BJ (cell line): ENCODE measurements at regions not wholly inside any gene's neighbourhood (a gene's known extent, or its start where the extent isn't known, plus 50 kb on each side); places are given as distances from the start of the nearest gene placed in this dataset.

Source experiments
- CTCF ChIA-PET: fragments of 350-600 bp; formaldehyde crosslinking; extraction: SDS; loops from one replicate; lab custom pipeline; 2021; ENCODE audit warnings: antibody characterized with exemption, inconsistent platforms; lab: Yijun Ruan, JAX
- POLR2A ChIA-PET: fragments of 300-600 bp; sonication (Branson Sonifier 250); formaldehyde crosslinking; extraction: SDS; loops from one replicate; lab custom pipeline; 2021; ENCODE audit warnings: antibody characterized with exemption; lab: Charles Lee
- DNase-seq: peaks from one replicate; pipeline ENCODE4 v3.0.0-alpha.2; 2011; ENCODE audit warnings: low read depth
- H3K27me3 ChIP-seq: 2 replicates; pipeline ENCODE4 v1.6.0; 2011; ENCODE audit warnings: low read length; ENCODE audit not compliant: control insufficient read depth, insufficient read depth
- H3K36me3 ChIP-seq: 2 replicates; pipeline ENCODE4 v1.5.1; 2011; ENCODE audit warnings: low read length; ENCODE audit not compliant: control insufficient read depth, insufficient read depth
- H3K4me3 ChIP-seq: 2 replicates; pipeline ENCODE4 v1.5.1; 2011; ENCODE audit warnings: low read depth, mild to moderate bottlenecking, control low read depth, low read length
- TF ChIP-seq, protein P1 (sequence below): IDR thresholded peaks from 2 replicates; pipeline ENCODE4 v1.5.1; 2011; ENCODE audit warnings: low read depth, mild to moderate bottlenecking, control low read depth, inconsistent platforms, low read length, moderate library complexity; ENCODE audit not compliant: insufficient read depth

DNA sequence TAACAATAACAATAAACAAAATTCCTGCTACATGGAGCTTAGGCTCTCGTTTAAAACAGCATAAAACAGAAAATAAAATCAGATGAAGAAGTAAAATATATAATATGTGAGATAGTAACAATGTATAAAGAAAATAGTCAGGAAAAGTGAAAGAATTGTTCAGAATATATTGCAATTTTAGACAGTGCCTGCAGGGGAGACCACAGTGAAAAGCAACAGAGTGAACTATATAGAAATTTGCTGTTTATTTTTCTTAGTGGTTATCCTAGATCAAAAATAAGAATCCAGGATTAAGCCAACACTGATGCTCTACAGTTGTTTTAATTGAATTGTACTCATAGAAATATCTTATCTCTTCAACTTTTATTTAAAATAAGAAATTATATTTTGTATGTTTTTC is 1639.0 kb upstream of the B3GALT2 start:
- no peak for DNase-seq
- TF ChIP-seq, protein P1, sequence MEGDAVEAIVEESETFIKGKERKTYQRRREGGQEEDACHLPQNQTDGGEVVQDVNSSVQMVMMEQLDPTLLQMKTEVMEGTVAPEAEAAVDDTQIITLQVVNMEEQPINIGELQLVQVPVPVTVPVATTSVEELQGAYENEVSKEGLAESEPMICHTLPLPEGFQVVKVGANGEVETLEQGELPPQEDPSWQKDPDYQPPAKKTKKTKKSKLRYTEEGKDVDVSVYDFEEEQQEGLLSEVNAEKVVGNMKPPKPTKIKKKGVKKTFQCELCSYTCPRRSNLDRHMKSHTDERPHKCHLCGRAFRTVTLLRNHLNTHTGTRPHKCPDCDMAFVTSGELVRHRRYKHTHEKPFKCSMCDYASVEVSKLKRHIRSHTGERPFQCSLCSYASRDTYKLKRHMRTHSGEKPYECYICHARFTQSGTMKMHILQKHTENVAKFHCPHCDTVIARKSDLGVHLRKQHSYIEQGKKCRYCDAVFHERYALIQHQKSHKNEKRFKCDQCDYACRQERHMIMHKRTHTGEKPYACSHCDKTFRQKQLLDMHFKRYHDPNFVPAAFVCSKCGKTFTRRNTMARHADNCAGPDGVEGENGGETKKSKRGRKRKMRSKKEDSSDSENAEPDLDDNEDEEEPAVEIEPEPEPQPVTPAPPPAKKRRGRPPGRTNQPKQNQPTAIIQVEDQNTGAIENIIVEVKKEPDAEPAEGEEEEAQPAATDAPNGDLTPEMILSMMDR: no peak; the same call in 1 of the 2 replicates
- Histone ChIP-seq H3K36me3 (no peaks in the 10 kb centered on the region), H3K27me3 (no peaks in the 10 kb centered on the region), H3K4me3 (no peak overlapping the region)
- ChIA-PET POLR2A (no interaction called here), CTCF (no interaction called here)

DNA sequence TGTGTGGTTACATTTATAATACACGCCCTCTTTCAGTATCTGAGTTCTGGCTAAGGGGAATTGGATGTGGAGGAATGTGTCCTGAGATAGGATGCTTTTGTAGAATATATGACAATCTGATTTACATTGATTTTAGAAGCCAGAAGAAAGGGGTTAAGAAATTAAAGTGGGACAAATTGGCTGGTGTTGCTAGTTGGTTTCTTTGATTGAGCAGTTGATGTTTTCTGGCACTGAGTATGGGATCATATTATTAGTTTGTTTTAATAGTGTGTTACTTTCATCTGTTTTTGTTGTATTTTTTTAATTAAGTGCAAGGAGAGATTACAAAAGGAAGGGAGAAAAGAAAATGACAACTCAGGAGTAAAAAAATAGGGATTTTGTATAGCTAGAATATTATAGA is 1634.7 kb upstream of the B3GALT2 start:
- POLR2A ChIA-PET: no interaction called here
- CTCF ChIA-PET: no interaction called here
- TF ChIP-seq, protein P1: no peak

DNA sequence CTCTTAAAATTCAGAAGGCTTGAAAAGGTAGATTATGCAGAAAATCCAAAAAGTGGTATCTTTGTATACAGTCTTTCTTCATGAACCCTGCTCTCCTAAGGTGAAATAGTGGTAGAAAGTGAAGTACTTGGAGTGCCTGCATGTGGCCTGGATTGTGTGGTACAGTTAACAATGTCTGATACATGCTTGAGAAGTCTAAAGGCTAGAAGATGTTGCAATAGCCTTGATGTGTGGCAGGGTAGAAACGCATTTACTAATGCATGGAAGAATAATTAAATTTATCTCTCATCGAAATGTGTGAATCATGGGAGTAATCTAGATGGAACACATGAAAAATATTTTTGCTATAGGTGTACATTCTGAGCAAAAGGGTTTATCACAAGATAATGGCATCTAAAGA is 1632.3 kb upstream of the B3GALT2 start:
- H3K4me3 ChIP-seq: no peak overlapping the region
- no peaks in the 10 kb centered on the region for H3K27me3 ChIP-seq
- ChIA-PET CTCF (no interaction called here), POLR2A (no interaction called here)
- no peaks in the 10 kb centered on the region for H3K36me3 ChIP-seq
- DNase-seq: no peak
- TF ChIP-seq, protein P1: no peak

More for the DNA sequence above, 1634.7 kb upstream of the B3GALT2 start:
- Histone ChIP-seq H3K4me3 (no peak overlapping the region), H3K27me3 (no peaks in the 10 kb centered on the region), H3K36me3 (no peaks in the 10 kb centered on the region)
- DNase-seq: no peak

DNA sequence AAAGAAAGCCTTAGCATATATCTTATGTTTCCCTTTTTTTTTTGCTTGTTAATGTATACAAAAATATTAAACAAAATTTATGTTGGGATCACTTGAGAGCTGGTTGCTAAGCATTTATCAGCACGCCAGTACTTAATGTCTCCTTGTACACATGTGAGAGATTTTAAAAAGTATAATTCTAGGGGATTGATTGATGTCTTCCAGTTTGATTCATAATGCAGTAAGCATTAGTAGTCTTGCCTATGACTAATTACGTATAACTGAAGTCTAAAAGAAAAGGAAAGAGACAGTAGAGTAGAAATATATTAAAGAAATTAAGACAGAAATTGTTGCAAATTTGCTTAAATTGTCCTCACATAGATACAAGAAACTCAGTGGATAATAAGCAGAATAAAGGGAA is 1630.4 kb upstream of the B3GALT2 start:
- TF ChIP-seq, protein P1: no peak
- no peaks in the 10 kb centered on the region for H3K27me3 ChIP-seq
- H3K4me3 ChIP-seq: no peak overlapping the region
- no peaks in the 10 kb centered on the region for H3K36me3 ChIP-seq
- CTCF ChIA-PET: no interaction called here
- no peak for DNase-seq
- POLR2A ChIA-PET: no interaction called here

DNA sequence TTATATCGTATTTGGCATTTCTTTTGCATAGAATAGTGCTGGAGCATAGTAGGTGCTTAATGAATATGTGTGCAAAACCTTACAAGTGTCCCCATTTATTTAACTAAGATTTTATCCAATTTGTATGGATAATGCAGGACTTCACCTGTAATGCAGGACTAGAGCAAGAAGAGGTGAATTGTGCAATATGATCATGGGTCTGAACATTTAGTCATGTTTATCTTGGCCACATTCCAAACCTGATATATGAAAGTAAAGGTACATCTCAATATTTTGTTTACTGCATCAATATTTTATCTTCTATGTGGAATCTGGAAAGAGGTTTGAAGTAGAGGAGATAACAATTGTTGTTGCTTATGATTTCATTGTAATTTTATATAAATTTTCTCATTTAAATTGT is 1626.7 kb upstream of the B3GALT2 start:
- H3K27me3 ChIP-seq: no peaks in the 10 kb centered on the region
- no peaks in the 10 kb centered on the region for H3K36me3 ChIP-seq
- ChIA-PET POLR2A (no interaction called here), CTCF (no interaction called here)
- TF ChIP-seq, protein P1: no peak
- DNase-seq: no peak
- no peak overlapping the region for H3K4me3 ChIP-seq
